Testis (tissue), 2 donors: ENCODE measurements at regions not wholly inside any gene's neighbourhood (a gene's known extent, or its start where the extent isn't known, plus 50 kb on each side); places are given as distances from the start of the nearest gene placed in this dataset.

Source experiments
- CTCF ChIP-seq, 3 experiments: fragments of 450-650 bp in 2 of 3; fragments of 200-600 bp in 1 of 3; sonication (generic) in 1 of 3; IDR thresholded peaks; one replicate each; pipeline ENCODE4 v1.5.1; 2016 to 2019; ENCODE audit warnings: antibody characterized with exemption in 3 of 3, mild to moderate bottlenecking in 2 of 3, moderate library complexity in 1 of 3
- POLR2A ChIP-seq: fragments of 450-650 bp; IDR thresholded peaks from one replicate; pipeline ENCODE4 v1.6.1; 2017; ENCODE audit warnings: antibody characterized with exemption, mild to moderate bottlenecking, moderate library complexity

- TF ChIP-seq CTCF (IDR thresholded peaks at IDR 0.05) (no peak), POLR2A (no peak)
Observed at GRCh38 chr1:189633658-189634057, 844.0 kb downstream of the BRINP3 start.
